ENCODE measurements at regions not wholly inside any gene's neighbourhood (a gene's known extent, or its start where the extent isn't known, plus 50 kb on each side); places are given as distances from the start of the nearest gene placed in this dataset.
"Not testable (repeated sequence)": the region's sequence is repeated elsewhere in the genome, so short reads cannot be mapped to it uniquely, and the experiment has no call there.

DNA sequence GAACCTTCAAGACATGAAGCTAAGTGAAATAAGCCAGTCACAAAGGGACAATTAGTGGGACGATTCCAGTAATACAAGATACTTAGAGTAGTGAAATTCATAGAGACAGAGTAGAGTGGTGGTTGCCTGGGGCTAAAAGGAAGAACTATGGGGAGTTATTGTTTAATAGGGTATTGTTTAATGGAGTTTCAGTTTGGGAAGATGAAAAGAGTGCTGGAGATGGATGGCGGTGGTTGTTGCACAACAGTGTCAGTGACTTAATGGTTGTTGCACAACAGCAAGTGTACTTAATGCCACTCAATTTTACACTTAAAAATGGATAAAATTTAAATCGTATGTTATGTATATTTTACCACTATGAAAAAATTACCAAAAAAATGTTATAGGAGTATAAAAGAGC is 209.7 kb upstream of the TENT5A start:
- DNase-seq: no peak

- no peak for DNase-seq
These were observed 198.4 kb upstream of the TENT5A start for GRCh38 chr6:81950877-81951276.

DNA sequence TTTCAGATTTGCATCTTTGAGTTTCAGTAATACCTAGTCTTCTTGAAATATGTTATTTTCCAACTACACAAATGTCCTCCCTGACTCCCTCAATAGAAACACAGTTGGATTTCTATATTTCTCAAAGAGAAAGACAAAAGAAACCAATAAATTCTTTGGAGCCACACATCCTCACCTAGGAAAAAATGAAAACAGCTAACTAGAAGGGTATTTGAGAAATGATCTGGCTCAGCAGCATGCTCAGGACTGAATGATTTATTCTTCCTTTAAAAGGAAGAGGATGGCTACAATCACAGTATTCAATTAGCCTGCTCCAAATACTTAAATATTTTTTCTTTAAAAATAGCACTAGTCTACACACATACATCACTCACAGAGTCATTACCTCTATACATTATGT is 196.4 kb upstream of the TENT5A start:
- DNase-seq: no peak

GRCh38 chr6:81948196-81948595 is 195.7 kb upstream of the TENT5A start:
- DNase-seq: not testable (repeated sequence)

- DNase-seq: no peak
These were observed 192.2 kb upstream of the TENT5A start for GRCh38 chr6:81944661-81945060.

DNA sequence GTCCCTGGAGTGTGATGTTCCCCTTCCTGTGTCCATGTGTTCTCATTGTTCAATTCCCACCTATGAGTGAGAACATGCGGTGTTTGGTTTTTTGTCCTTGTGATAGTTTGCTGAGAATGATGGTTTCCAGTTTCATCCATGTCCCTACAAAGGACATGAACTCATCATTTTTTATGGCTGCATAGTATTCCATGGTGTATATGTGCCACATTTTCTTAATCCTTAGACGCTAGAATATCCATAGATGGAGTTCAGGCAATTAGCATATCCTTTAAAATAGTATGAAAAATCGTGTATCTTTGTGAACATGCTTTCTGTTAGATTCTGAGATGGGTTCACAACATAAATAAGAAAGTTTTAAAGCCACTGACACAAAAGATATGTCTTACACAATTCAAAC is 190.4 kb upstream of the TENT5A start:
- not testable (repeated sequence) for DNase-seq

GRCh38 chr6:81942067-81942370 is 189.5 kb upstream of the TENT5A start:
- DNase-seq: no peak

DNA sequence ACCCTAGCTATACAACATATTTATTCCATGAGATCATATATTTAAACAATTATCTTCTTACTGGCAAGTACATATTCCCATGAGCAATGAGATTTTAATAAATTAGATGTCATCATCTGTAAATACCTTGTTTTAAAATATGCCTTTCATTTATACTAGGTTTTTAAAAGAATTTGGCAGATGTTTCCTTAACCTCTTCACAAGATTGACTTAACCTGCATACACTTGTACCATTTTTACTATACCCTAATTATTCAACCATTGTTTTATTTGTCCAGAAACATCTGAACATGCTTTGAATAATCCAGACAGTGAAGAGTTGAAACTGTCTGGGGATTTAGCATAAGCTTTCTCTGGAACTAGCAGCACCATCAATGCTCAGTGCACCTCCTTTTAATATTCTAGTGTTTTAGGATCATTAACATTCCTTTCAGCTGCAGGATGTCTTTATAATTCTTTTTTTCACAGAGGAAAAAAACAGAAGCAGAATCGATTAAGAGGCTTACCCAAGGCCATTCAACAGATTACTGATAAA is 188.0 kb upstream of the TENT5A start:
- DNase-seq: no peak

DNA sequence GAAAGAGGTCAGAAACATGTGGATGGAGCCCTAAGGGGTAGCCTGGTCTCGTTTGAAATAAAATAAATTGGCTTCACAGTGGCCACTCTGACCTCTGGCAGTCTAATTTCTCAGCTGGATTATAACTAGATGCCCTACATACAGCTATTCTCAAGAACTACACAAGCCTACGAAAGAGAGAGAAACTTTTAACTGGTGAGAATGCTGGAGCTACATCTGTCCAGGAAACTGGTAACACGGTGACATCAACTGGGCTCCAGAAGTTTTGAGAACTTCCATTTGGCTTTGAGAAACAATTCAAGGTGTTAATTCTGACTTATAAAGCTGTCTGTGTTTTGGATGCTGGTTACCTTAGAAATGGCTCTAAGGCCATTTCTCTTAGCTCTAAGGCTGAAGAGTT is 187.3 kb upstream of the TENT5A start:
- DNase-seq: no peak

DNA sequence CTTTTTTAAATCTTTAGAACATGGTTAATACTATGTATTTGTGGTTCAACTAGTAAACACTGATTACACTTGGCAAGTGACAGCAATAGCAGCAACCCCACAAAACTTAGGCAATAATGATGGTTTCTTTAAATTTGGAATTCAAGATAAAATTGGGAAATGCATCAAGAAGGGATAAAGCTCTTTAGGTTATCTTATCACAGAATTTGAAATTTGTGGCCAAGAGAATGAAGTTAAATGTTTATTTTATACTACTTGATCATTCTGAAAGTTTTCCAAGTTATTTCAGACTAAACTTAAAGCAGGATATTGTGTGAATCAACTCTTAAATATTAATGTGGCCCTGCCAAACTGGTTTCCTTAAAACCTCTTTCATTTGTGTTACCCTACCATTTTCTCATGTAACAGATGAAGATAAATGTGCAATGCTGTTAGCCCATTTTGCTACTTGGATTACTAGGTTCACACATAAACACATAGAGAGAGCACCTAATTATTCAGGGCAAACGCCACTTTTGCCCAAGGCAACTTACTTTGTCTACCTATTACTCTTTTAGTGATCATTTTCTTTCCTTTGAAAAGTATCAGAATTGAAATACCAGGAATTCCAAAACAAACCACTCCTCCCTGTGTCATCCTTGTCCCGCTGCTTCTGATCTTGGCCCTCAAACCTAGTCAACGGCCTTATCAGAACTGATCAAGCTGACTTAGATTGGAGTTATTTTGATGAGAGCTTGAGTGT is 186.7 kb upstream of the TENT5A start:
- no peak for DNase-seq

DNA sequence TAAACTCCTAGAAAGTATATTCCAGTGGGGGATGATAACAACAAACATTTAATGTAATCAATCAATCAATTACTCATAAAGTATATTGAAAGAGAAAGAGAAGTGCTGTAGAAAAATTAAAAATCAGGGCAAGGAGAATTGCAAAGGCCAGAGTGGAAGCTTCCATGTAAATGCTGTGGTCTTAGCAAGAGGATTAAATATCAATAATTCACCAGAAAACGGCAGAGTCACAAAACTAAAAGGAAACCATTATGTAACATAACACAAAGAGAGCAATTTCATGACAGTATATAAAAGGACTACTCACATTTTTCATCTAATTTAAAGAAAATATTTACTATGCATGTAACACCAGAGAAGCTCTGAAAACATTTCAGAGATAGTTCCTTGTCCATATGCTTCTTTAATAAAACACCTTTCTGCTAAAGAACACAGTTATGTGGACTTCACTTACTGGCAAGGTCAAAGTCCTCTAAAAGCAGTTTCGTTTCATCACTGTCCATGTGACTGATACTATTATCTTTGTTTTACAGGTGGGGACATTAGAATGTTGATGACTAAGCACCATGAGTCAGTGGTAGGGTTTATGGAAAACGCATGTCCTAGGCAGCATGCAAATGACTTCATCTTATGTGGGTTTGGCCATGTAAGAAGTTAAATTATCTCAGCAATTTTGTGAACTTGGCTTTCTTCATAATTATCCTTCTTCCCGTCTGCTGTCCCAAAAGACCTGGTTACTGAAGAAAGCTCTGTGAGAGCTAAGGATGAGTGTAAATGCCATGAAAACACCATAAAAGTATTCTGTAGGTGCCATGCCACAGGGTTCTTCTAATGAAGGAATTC is 185.8 kb upstream of the TENT5A start:
- no peak for DNase-seq

DNA sequence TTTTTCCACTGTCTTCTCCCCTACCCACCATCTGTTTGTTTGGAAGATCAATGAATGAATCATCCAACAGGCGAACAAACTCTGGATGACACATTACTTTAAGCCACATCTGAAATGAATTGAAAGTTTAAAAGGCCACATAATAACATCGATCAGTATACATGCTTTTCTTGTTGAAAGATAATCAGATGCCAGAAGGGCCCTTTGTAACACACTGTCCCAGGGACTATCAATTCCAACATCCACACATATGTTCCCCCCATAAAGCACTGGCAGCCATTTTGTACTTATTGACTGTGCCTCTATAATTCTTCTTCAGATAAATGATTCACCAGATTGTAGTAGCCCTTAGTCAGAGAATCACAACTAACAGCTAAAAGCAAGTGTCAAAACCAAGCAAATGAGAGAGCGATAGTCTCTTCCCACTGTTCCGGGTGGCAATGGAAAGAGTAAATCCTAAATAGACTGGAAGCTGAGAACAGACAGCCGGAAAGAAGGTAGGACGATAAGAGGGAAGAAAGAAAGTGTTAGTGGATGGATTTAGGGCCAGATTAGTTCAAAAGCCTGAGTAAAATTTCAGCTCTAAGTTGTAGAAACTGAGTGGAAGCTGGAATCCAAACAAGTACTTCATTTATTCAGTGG is 184.9 kb upstream of the TENT5A start:
- no peak for DNase-seq

DNA sequence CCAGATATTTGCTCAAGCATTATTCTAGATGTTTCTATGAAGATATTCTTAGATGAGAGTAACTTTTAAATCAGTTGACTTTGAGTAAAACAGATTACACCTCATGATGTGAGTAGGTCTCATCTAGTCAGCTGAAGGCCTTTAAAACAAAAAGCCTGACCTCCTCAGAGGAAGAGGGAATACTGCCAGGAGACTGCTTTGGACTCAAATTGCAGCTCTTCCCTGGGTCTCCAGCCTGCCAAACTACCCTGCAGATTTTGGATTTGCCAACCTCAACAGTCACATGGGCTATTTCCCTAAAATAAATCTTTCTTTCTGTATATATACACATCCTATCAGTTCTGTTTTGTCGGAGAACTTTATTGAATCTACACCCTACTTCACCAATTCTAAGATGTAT is 182.5 kb upstream of the TENT5A start:
- DNase-seq: no peak

- DNase-seq: no peak
These were observed 181.1 kb upstream of the TENT5A start for GRCh38 chr6:81933608-81934051.

DNA sequence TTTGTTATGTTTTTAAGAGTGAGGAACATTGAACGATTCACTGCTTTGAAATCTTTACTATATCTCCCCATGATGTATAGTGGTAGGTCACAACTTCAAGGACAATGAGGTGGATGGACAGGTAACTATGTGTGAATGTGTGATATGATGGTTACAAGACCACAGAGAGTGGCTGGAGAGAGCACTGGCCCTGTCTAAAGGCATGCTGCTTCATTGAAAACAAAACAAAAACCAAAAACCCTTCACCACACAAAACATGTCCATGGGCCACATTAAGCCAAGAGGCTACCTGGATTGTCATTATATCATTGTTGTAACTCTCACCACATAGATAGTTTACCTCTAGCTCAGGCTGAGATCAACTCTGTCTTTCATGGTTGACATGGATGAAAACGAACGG is 180.6 kb upstream of the TENT5A start:
- no peak for DNase-seq

DNA sequence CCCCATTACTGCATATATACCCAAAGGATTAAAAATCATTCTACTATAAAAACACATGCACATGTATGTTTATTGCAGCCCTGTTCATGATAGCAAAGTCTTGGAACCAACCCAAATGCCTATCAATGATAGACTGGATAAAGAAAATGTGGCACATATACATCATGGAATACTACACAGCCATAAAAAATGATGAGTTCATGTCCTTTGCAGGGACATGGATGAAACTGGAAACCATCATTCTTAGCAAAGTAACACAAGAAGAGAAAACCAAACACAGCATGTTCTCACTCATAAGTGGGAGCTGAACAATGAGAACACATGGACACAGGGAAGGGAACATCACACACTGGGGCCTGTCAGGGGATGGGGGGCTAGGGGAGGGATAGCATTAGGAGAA is 180.0 kb upstream of the TENT5A start:
- DNase-seq: not testable (repeated sequence)

DNA sequence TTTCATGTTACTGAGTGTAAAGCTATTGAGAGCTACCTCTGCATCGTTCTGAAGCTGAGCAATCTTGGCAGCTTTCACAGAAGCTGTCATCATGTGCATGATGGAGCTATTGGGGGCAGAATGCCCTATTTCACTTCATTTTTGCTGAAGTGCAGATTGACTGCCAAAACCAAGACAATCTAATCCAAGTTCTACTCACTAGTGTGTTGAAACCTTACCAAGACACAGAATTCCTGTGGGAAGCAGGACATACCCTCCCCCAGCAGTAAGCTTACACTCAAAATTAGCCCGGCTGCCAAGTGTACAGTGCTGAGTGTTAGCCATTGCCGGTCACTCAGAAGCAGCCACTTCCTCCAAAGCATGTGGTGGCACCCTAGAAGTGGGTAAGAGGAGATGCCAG is 177.3 kb upstream of the TENT5A start:
- DNase-seq: no peak

GRCh38 chr6:81925201-81925600 is 172.7 kb upstream of the TENT5A start:
- no peak for DNase-seq

- DNase-seq: no peak
These were observed 157.8 kb upstream of the TENT5A start for GRCh38 chr6:81909981-81910900.

DNA sequence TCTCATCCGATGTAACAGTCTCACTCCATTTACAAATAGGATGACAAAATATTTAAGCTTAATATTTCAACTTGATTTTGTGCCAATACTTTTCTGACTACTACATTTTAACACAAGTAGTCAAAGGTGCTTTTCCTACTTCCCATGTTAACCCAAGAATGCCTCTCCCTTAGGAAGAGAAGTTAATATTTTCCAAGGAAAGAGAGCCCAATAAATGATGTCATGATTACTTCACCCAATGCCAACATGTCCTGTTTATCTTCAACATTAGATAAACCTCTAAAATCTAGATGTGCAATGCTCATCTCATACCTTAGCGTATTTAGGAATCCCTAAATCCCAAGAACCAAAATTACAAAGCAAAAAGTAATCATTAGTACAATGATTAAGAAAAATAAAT is 156.7 kb upstream of the TENT5A start:
- DNase-seq: no peak

GRCh38 chr6:81906709-81907204 is 154.3 kb upstream of the TENT5A start:
- DNase-seq: no peak

GRCh38 chr6:81906041-81906440 is 153.6 kb upstream of the TENT5A start:
- no peak for DNase-seq

All from T-helper 2 cell (primary cell).